SK-N-SH treated with all-trans-retinoic acid at 6 μM for 48 hours (cell line): ENCODE measurements at regions not wholly inside any gene's neighbourhood (a gene's known extent, or its start where the extent isn't known, plus 50 kb on each side); places are given as distances from the start of the nearest gene placed in this dataset.

ENCODE experiments used
- ARNTL ChIP-seq: fragments of 450-650 bp; formaldehyde crosslinking; IDR thresholded peaks from 2 replicates; pipeline ENCODE4 v1.5.0; 2020; ENCODE audit warnings: low read depth, mild to moderate bottlenecking, moderate library complexity, borderline replicate concordance
- CSDC2 ChIP-seq: fragments of 250-450 bp; sonication (Bioruptor Pico); IDR thresholded peaks from 2 replicates; pipeline ENCODE4 v1.5.0; 2020; ENCODE audit warnings: mild to moderate bottlenecking, moderate library complexity
- ESRRG ChIP-seq: fragments of 250-450 bp; sonication (Bioruptor Pico); IDR thresholded peaks from 2 replicates; pipeline ENCODE4 v1.6.1; 2021; ENCODE audit warnings: mild to moderate bottlenecking
- ZNF8 ChIP-seq: fragments of 450-650 bp; formaldehyde crosslinking; IDR thresholded peaks from 2 replicates; pipeline ENCODE4 v1.5.0; 2020; ENCODE audit warnings: mild to moderate bottlenecking, moderate library complexity
- TF ChIP-seq, protein P1 (sequence below): fragments of 250-450 bp; sonication (Bioruptor Pico); IDR thresholded peaks from 2 replicates; pipeline ENCODE4 v1.8.0; 2020; ENCODE audit warnings: mild to moderate bottlenecking, moderate library complexity, borderline replicate concordance
- TF ChIP-seq, protein P2 (sequence below): fragments of 250-450 bp; sonication (Bioruptor Pico); IDR thresholded peaks from 2 replicates; pipeline ENCODE4 v1.5.1; 2020; ENCODE audit warnings: low read depth, mild to moderate bottlenecking, moderate library complexity
- TF ChIP-seq, protein P3 (sequence below): fragments of 250-450 bp; sonication (Bioruptor Pico); IDR thresholded peaks from 2 replicates; pipeline ENCODE4 v1.5.0; 2020; ENCODE audit warnings: mild to moderate bottlenecking, moderate library complexity

DNA sequence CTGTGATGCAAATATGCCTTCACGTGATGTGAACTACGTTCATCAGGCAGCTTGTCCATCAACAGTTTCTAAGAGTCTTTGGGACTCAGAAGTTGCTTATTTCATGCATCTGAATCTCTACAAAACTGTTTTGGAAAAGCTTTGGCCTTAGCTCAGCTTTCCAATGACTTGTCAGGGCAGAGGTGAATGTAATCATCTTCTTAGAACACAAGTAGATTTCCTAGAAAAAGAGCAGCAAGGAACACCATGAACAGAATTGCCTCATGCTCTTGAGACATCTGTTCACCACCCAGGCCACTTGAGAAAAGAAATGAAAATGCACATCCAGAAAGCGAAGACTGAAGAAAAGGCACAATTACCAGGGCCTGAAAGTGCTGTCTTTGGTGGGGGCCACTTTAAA lies 105.8 kb upstream of the PDHA1 start:
- TF ChIP-seq, protein P1, sequence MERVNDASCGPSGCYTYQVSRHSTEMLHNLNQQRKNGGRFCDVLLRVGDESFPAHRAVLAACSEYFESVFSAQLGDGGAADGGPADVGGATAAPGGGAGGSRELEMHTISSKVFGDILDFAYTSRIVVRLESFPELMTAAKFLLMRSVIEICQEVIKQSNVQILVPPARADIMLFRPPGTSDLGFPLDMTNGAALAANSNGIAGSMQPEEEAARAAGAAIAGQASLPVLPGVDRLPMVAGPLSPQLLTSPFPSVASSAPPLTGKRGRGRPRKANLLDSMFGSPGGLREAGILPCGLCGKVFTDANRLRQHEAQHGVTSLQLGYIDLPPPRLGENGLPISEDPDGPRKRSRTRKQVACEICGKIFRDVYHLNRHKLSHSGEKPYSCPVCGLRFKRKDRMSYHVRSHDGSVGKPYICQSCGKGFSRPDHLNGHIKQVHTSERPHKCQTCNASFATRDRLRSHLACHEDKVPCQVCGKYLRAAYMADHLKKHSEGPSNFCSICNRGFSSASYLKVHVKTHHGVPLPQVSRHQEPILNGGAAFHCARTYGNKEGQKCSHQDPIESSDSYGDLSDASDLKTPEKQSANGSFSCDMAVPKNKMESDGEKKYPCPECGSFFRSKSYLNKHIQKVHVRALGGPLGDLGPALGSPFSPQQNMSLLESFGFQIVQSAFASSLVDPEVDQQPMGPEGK (CRISPR knock-in tag) = no peak
- TF ChIP-seq, protein P2, sequence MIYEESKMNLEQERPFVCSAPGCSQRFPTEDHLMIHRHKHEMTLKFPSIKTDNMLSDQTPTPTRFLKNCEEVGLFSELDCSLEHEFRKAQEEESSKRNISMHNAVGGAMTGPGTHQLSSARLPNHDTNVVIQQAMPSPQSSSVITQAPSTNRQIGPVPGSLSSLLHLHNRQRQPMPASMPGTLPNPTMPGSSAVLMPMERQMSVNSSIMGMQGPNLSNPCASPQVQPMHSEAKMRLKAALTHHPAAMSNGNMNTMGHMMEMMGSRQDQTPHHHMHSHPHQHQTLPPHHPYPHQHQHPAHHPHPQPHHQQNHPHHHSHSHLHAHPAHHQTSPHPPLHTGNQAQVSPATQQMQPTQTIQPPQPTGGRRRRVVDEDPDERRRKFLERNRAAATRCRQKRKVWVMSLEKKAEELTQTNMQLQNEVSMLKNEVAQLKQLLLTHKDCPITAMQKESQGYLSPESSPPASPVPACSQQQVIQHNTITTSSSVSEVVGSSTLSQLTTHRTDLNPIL (CRISPR knock-in tag) = no peak
- no peak for TF ChIP-seq ARNTL (CRISPR knock-in tag)
- TF ChIP-seq CSDC2 = no peak
- TF ChIP-seq ZNF8 (CRISPR knock-in tag) = no peak
- TF ChIP-seq ESRRG (CRISPR knock-in tag) = no peak
- TF ChIP-seq, protein P3, sequence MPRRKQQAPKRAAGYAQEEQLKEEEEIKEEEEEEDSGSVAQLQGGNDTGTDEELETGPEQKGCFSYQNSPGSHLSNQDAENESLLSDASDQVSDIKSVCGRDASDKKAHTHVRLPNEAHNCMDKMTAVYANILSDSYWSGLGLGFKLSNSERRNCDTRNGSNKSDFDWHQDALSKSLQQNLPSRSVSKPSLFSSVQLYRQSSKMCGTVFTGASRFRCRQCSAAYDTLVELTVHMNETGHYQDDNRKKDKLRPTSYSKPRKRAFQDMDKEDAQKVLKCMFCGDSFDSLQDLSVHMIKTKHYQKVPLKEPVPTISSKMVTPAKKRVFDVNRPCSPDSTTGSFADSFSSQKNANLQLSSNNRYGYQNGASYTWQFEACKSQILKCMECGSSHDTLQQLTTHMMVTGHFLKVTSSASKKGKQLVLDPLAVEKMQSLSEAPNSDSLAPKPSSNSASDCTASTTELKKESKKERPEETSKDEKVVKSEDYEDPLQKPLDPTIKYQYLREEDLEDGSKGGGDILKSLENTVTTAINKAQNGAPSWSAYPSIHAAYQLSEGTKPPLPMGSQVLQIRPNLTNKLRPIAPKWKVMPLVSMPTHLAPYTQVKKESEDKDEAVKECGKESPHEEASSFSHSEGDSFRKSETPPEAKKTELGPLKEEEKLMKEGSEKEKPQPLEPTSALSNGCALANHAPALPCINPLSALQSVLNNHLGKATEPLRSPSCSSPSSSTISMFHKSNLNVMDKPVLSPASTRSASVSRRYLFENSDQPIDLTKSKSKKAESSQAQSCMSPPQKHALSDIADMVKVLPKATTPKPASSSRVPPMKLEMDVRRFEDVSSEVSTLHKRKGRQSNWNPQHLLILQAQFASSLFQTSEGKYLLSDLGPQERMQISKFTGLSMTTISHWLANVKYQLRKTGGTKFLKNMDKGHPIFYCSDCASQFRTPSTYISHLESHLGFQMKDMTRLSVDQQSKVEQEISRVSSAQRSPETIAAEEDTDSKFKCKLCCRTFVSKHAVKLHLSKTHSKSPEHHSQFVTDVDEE (CRISPR knock-in tag) = no peak
